NB4 (cell line): ENCODE measurements at regions not wholly inside any gene's neighbourhood (a gene's known extent, or its start where the extent isn't known, plus 50 kb on each side); places are given as distances from the start of the nearest gene placed in this dataset.

Experiments
- DNase-seq: peaks from one replicate; pipeline ENCODE4 v3.0.0; 2010; ENCODE audit warnings: low read depth
- H3K4me3 ChIP-seq: one replicate; pipeline ENCODE4 v1.5.1; 2011; ENCODE audit warnings: mild to moderate bottlenecking, low read depth, low read length, moderate library complexity
- MYC ChIP-seq: IDR thresholded peaks from 2 replicates; pipeline ENCODE4 v1.6.1; 2011; ENCODE audit warnings: low read depth, low read length
- POLR2A ChIP-seq: IDR thresholded peaks from 2 replicates; pipeline ENCODE4 v1.6.1; 2011; ENCODE audit warnings: mild to moderate bottlenecking; ENCODE audit not compliant: insufficient read length; ENCODE audit errors: extremely low read depth
- TF ChIP-seq, protein P1 (sequence below): IDR thresholded peaks from 2 replicates; pipeline ENCODE4 v1.6.1; 2011; ENCODE audit warnings: low read depth, low read length
- TF ChIP-seq, protein P2 (sequence below): IDR thresholded peaks from one replicate; pipeline ENCODE4 v1.5.1; 2012; ENCODE audit warnings: low read depth, low read length

GRCh38 chr3:163614886-163615285, 1463.4 kb downstream of the SI start:
- no peak for DNase-seq
- no peak overlapping the region for H3K4me3 ChIP-seq
- no peak for TF ChIP-seq POLR2A
- TF ChIP-seq MYC, result no peak
- TF ChIP-seq, protein P1, sequence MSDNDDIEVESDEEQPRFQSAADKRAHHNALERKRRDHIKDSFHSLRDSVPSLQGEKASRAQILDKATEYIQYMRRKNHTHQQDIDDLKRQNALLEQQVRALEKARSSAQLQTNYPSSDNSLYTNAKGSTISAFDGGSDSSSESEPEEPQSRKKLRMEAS, result no peak
- TF ChIP-seq, protein P2, sequence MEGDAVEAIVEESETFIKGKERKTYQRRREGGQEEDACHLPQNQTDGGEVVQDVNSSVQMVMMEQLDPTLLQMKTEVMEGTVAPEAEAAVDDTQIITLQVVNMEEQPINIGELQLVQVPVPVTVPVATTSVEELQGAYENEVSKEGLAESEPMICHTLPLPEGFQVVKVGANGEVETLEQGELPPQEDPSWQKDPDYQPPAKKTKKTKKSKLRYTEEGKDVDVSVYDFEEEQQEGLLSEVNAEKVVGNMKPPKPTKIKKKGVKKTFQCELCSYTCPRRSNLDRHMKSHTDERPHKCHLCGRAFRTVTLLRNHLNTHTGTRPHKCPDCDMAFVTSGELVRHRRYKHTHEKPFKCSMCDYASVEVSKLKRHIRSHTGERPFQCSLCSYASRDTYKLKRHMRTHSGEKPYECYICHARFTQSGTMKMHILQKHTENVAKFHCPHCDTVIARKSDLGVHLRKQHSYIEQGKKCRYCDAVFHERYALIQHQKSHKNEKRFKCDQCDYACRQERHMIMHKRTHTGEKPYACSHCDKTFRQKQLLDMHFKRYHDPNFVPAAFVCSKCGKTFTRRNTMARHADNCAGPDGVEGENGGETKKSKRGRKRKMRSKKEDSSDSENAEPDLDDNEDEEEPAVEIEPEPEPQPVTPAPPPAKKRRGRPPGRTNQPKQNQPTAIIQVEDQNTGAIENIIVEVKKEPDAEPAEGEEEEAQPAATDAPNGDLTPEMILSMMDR, result no peak

DNA sequence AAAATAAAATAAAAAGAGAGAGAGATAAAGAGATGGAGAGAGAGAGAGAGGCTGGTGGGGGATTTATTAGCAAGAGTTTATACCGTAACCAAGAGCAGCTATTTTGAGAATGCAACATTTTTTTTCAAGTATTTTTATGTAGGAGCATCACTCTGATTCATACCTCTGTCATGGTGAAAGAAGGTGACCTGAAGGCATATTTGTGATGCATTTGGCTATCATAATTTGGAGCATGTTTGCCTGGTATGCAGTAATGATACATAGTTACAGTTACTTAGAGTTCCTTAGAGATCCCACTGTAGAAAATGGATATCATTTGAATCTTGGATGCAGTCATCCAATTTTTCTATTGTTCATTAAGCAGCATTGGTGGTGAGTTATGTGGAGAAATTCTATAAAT, 1472.4 kb downstream of the SI start:
- no peak overlapping the region for H3K4me3 ChIP-seq
- no peak for DNase-seq
- TF ChIP-seq, protein P2, result no peak
- TF ChIP-seq POLR2A (no peak), MYC (no peak)
- TF ChIP-seq, protein P1, result no peak

- no peak overlapping the region for H3K4me3 ChIP-seq
- TF ChIP-seq, protein P1, result no peak
- TF ChIP-seq MYC (no peak), POLR2A (no peak)
- TF ChIP-seq, protein P2, result no peak
- no peak for DNase-seq
These were observed 1476.9 kb downstream of the SI start for GRCh38 chr3:163601426-163601825.

- TF ChIP-seq, protein P1, result no peak
- TF ChIP-seq, protein P2, result no peak
- TF ChIP-seq POLR2A (no peak), MYC (no peak)
- no peak for DNase-seq
- H3K4me3 ChIP-seq, result no peak overlapping the region
These were observed 1491.0 kb downstream of the SI start for GRCh38 chr3:163587342-163587741.

- TF ChIP-seq MYC (no peak), POLR2A (no peak)
- TF ChIP-seq, protein P2, result no peak
- TF ChIP-seq, protein P1, result no peak
- no peak for DNase-seq
- H3K4me3 ChIP-seq, result no peak overlapping the region
These were observed 1495.3 kb downstream of the SI start for GRCh38 chr3:163582967-163583366.

DNA sequence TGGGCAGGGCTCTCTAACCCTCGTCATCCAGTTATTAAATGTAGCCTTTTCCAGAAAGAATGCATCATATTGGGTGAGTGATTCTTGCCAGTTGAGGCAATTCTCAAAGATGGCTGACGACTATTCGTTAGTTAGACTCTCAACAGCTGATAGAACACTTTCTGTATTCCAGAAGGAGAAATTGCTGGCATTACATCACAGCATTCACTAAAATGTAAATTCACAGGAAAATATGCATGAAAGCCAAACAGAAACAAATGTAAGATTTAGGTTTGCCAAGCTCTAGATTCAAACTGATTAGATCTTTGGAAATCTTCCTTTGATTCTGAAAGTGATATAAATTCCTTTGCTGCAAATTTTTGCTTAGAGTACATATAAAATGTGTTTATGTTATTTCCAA, 1501.0 kb downstream of the SI start:
- DNase-seq, result no peak
- no peak overlapping the region for H3K4me3 ChIP-seq
- TF ChIP-seq, protein P1, result no peak
- TF ChIP-seq POLR2A (no peak), MYC (no peak)
- TF ChIP-seq, protein P2, result no peak
